Duodenal mucosa (tissue), 2 donors: ENCODE measurements at regions not wholly inside any gene's neighbourhood (a gene's known extent, or its start where the extent isn't known, plus 50 kb on each side); places are given as distances from the start of the nearest gene placed in this dataset.
"Not testable (repeated sequence)": the region's sequence is repeated elsewhere in the genome, so short reads cannot be mapped to it uniquely, and the experiment has no call there.

Experiments
- H3K27ac ChIP-seq: one replicate; pipeline ENCODE4 v1.7.0; 2013; ENCODE audit warnings: low read depth, low read length
- H3K27me3 ChIP-seq, 2 donors: one replicate each; pipeline ENCODE4 v1.7.0; 2013; ENCODE audit warnings: low read length in 2 of 2, control low read depth in 1 of 2; ENCODE audit not compliant: insufficient read depth in 2 of 2, control insufficient read depth in 1 of 2
- H3K36me3 ChIP-seq, 2 donors: one replicate each; pipeline ENCODE4 v1.7.0; 2013; ENCODE audit warnings: low read length in 2 of 2, control low read depth in 1 of 2; ENCODE audit not compliant: insufficient read depth in 2 of 2, control insufficient read depth in 1 of 2
- H3K4me1 ChIP-seq, 2 donors: one replicate each; pipeline ENCODE4 v1.7.0; 2013; ENCODE audit warnings: low read length in 2 of 2, control low read depth in 1 of 2; ENCODE audit not compliant: insufficient read depth in 2 of 2, control insufficient read depth in 1 of 2
- H3K4me3 ChIP-seq, 2 donors: one replicate each; pipeline ENCODE4 v1.7.0; 2013; ENCODE audit warnings: low read length in 2 of 2, low read depth in 1 of 2
- H3K9ac ChIP-seq, 2 donors: one replicate each; pipeline ENCODE4 v1.7.0; 2013; ENCODE audit warnings: low read length in 2 of 2, low read depth in 1 of 2
- H3K9me3 ChIP-seq, 2 donors: one replicate each; pipeline ENCODE4 v1.7.0; 2013; ENCODE audit warnings: low read length in 2 of 2, control low read depth in 1 of 2; ENCODE audit not compliant: control insufficient read depth in 1 of 2

DNA sequence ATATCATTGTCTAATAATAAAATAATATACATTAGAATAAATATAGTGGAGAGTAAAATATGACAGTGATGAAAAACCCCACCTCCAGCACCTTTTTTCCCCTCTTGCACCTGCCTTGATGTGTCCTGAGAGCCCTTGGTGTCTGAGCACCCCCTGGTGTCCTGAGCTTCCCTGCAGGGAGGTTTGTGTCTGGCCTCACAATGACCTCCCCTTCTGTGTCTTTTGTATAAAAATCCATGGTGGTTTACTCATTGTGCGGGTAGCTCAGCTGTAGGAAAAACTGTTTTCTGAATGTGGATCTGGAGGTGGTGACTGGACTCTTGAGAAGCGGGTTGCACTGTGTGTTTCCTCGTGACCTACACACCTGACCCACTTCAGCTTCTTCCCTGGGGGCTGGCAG is 636.9 kb downstream of the TMEM121 start:
- Histone ChIP-seq H3K4me3 (no peak overlapping the region), H3K36me3 (no peaks in the 10 kb centered on the region), H3K27ac (no peak overlapping the region), H3K9me3 (no peaks in the 10 kb centered on the region), H3K9ac (no peak overlapping the region), H3K4me1 (no peaks in the 10 kb centered on the region), H3K27me3 (peaks cover 0 to 8% of the 10 kb centered on the region in 2 donors)

DNA sequence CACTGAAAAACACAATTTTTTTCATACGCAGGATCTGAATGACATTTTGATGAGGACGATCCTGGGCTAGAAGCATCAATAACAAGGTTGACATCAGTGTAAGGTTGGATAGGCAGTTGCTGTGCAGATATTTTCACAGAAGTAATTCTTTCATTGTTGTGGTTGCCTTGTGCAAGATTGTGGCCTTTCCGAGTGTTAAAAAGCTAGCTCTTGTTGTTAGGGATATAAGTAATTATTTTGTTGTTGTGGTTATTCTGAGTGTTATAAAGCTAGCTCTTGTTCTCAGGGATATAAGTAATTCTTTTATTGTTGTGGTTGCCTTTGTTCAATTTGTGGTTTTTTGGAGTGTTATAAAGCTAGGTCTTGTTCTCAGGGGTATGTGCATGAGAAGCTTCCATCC is 637.4 kb downstream of the TMEM121 start:
- H3K27ac ChIP-seq, H3K9me3 ChIP-seq, H3K4me3 ChIP-seq, H3K27me3 ChIP-seq, H3K9ac ChIP-seq, H3K36me3 ChIP-seq, H3K4me1 ChIP-seq: not testable (repeated sequence)

DNA sequence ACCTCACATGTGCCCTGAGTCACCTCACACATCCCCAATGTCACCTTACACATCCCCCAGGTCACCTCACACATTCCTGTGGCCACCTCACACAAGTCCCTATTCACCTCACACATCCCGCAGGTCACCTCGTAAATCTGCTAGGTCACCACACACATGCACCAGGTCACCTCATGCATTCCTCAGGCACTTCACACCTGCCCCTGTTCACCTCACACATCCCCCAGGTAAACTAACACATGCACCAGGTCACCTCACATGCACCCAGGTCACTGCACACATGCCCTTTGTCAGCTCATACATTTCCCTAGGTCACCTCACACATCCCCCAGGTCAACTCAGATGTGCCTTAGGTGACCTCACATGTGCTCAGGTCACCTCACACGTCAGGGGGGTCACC is 639.8 kb downstream of the TMEM121 start:
- peaks cover 0 to 8% of the 10 kb centered on the region in 2 donors for H3K27me3 ChIP-seq
- no peaks in the 10 kb centered on the region for H3K36me3 ChIP-seq
- no peaks in the 10 kb centered on the region for H3K9me3 ChIP-seq
- no peaks in the 10 kb centered on the region for H3K4me1 ChIP-seq
- no peak overlapping the region for H3K27ac ChIP-seq
- H3K4me3 ChIP-seq = no peak overlapping the region
- H3K9ac ChIP-seq = no peak overlapping the region

DNA sequence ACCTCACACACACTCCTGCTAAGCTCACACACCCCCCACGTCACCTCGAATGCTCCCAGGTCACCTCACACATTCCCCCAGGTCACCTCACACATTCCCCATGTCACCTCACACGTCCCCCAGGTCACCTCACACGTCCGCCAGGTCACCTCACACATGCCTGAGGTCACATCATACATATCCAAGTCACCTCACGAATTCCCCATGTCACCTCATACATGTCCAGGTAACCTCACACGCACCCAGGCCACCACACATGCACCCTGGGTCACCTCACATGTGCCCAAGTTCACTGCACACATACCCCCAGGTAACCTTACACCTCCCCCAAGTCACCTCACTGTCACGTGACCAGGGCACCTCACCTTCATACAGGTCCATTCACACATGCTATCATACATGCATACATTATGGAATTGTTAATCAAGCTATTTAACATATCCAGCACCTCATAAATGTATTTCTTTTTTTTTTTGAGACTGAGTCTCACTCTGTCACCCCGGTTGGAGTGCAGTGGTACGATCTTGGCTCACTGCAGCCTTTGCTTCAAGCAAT is 640.3 kb downstream of the TMEM121 start:
- peaks cover 0 to 8% of the 10 kb centered on the region in 2 donors for H3K27me3 ChIP-seq
- H3K36me3 ChIP-seq = no peaks in the 10 kb centered on the region
- H3K9me3 ChIP-seq = no peaks in the 10 kb centered on the region
- H3K27ac ChIP-seq = no peak overlapping the region
- H3K4me1 ChIP-seq = no peaks in the 10 kb centered on the region
- no peak overlapping the region for H3K4me3 ChIP-seq
- H3K9ac ChIP-seq = no peak overlapping the region

DNA sequence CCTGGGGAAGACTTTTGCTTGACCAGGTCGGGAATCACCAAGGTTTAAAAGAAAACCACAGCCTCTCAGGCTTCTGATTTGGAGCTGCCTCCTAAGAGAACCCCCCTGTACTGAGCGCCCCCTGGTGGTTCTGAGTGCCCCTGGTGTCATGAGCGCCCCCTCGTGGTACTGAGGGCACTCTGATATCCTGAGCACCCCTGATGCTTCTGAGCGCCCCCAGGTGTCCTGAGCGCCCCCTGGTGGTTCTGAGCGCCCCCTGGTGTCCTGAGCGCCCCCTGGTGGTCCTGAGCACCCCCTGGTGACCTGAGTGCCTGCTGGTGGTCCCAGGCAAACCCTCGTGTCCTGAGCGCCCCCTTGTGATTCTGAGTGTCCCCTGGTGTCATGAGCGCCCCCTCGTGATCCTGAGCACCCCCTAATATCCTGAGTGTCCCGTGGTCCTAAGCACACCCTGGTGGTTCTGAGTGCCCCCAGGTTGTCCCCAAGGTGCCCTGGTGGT is 643.8 kb downstream of the TMEM121 start:
- H3K9me3 ChIP-seq, H3K4me3 ChIP-seq, H3K27me3 ChIP-seq, H3K27ac ChIP-seq, H3K36me3 ChIP-seq, H3K4me1 ChIP-seq, H3K9ac ChIP-seq: not testable (repeated sequence)

DNA sequence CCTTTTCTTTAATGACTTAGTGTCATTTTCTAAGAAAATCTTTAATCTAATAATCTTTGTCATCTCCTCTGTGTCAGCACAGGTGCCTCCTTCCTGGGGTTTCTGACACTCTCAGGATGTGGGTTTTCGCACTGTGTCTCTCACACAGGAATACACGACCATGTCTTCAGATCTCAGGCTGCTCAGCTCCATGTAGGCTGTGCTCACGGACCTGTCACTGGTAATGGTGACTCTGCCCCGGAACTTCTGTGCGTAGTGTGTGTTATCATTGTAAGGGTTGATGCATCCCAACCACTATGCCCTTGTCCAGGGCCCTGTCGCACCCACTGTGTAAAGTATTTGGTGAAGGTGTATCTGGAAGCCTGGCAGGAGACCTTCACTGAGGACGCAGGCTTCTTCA is 647.8 kb downstream of the TMEM121 start:
- H3K27ac ChIP-seq = no peak overlapping the region
- no peaks in the 10 kb centered on the region for H3K36me3 ChIP-seq

DNA sequence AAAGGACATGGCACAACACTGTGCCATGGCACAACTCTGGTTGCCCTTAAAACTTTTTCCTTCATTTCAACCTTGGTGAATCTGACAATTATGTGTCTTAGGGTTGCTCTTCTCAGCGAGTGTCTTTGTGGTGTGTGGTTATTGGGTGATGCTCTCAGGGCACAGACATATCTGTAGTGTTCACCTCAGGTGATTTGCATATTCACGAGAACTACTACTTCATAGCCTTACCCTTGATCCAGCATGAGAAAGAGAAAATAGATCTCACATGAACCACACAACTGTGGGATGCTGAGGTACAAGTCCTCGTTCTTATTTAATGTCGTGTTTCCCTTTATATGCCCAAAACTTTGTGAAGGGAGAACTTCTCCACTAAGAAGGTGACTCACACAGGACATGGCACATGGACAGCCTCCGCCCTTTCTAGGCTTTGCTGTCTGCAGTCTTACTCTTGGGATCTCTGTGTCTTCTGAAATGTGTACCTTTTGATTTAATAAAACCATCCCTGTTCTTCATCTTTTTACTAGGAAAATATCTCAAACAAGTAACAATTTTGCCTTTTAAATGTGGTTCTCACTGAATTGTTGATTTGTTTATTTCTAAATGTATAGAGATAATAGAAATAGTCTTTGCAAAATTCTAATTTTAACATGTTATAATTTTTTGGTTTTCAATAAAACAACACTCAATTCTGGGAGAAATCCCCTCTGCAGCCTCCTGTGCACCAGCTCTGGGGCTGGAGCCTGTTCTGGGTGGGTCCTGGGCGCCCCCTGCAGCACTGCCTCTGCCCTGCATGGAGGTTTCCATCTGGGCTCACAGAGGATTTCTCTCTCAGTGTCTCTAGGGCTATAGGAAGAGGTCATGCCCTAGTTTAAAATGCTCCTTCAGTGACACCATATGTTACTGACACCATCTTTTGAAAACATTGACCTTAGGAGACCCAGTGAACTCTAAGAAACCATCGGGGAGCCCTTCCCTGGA is 651.2 kb downstream of the TMEM121 start:
- H3K4me3 ChIP-seq, H3K27ac ChIP-seq, H3K4me1 ChIP-seq, H3K27me3 ChIP-seq, H3K9ac ChIP-seq, H3K9me3 ChIP-seq, H3K36me3 ChIP-seq: not testable (repeated sequence)

More for the DNA sequence above, 647.8 kb downstream of the TMEM121 start:
- Histone ChIP-seq H3K9me3 (no peaks in the 10 kb centered on the region), H3K4me1 (no peaks in the 10 kb centered on the region), H3K4me3 (no peak overlapping the region), H3K9ac (no peak overlapping the region), H3K27me3 (no peaks in the 10 kb centered on the region)

DNA sequence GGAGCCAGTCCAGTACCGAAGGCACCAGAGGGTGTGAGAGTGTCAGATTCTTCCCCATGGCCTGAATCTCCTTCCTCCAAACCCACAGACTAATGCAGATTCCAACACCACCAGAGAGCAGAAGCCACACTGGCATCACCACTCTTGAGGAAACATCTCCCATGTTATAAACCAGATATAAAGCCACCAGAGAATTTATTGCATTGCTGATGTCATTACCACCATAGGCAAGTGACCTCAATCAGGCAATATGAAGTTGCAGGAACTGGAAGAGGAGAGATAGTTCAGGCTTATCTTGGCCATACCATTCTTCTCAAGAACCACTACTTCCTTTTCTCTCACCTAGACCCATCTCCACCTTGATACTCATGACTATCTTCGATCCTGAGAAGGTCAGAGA is 653.4 kb downstream of the TMEM121 start:
- Histone ChIP-seq H3K36me3 (no peaks in the 10 kb centered on the region), H3K27me3 (no peaks in the 10 kb centered on the region), H3K4me3 (no peak overlapping the region), H3K9ac (no peak overlapping the region), H3K9me3 (no peaks in the 10 kb centered on the region), H3K4me1 (no peaks in the 10 kb centered on the region), H3K27ac (no peak overlapping the region)

DNA sequence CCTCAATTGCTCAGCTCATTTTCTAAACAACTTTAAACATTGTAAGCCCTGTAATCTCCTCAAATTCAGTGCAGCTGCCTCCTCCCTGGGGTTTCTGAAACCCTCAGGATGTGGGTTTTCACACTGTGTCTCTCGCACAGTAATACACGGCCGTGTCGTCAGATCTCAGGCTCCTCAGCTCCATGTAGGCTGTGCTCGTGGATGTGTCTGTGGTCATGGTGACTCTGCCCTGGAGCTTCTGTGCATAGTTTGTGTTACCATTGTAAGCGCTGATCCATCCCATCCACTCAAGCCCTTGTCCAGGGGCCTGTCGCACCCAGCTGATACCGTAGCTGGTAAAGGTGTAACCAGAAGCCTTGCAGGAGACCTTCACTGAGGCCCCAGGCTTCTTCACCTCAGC is 658.4 kb downstream of the TMEM121 start:
- not testable (repeated sequence) for H3K9me3 ChIP-seq, H3K9ac ChIP-seq, H3K4me3 ChIP-seq, H3K4me1 ChIP-seq, H3K27me3 ChIP-seq, H3K27ac ChIP-seq, H3K36me3 ChIP-seq

DNA sequence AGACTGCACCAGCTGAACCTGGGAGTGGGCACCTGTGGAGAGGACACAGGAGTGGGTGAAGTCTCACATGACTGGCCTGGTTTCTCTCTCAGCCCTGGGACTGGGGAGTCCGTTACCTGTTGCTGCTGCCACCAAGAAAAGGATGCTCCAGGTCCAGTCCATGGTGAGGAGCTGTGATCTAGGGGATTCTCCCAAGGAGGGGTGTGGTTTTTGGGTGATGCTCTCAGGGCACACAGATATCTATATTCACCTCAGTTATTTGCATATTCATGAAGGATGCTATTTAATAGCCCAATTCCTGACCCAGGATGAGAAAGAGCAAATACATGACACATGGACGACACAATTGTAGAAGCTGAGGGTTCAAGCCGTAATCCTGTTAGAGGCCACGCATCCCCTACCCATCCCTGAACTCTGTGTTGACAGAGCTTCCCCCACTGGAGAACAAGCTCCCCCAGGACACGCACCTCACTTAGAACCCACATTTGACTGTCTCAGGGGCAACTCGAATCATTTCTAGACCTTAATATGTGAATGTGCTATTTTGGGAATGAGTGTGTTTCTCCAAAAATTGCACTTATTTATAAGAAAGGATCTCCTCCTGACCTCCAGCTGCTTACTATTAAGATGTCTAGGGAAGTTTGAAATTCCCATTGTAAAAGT is 658.9 kb downstream of the TMEM121 start:
- H3K36me3 ChIP-seq, H3K4me3 ChIP-seq, H3K9me3 ChIP-seq, H3K4me1 ChIP-seq, H3K27me3 ChIP-seq, H3K27ac ChIP-seq, H3K9ac ChIP-seq: not testable (repeated sequence)
